MM.1S (cell line): ENCODE measurements at regions not wholly inside any gene's neighbourhood (a gene's known extent, or its start where the extent isn't known, plus 50 kb on each side); places are given as distances from the start of the nearest gene placed in this dataset.
"Not testable (repeated sequence)": the region's sequence is repeated elsewhere in the genome, so short reads cannot be mapped to it uniquely, and the experiment has no call there.

Experiments used
- DNase-seq: peaks from one replicate; pipeline ENCODE4 v3.0.0-alpha.2; 2015
- H2AFZ ChIP-seq: fragments of 300-600 bp; sonication (generic); 2 replicates; pipeline ENCODE4 v1.6.0; 2016; ENCODE audit warnings: antibody characterized with exemption, low read length
- H3F3A ChIP-seq: fragments of 300-600 bp; sonication (generic); 2 replicates; pipeline ENCODE4 v1.6.1; 2016; ENCODE audit warnings: mild to moderate bottlenecking, antibody characterized with exemption, low read length, moderate library complexity, mixed read lengths; ENCODE audit not compliant: insufficient read depth
- H3K27ac ChIP-seq: fragments of 300-600 bp; sonication (generic); 2 replicates; pipeline ENCODE4 v1.5.1; 2016; ENCODE audit warnings: mild to moderate bottlenecking, low read length
- H3K27me3 ChIP-seq: fragments of 300-600 bp; sonication (generic); replicated peaks from 2 replicates; pipeline ENCODE4 v1.6.0; 2016; ENCODE audit warnings: low read length; ENCODE audit not compliant: insufficient read depth
- H3K36me3 ChIP-seq: fragments of 300-600 bp; sonication (generic); replicated peaks from 2 replicates; pipeline ENCODE4 v1.6.1; 2016; ENCODE audit warnings: mild to moderate bottlenecking, low read length, mixed read lengths; ENCODE audit not compliant: insufficient read depth
- H3K4me1 ChIP-seq: fragments of 300-600 bp; sonication (generic); 2 replicates; pipeline ENCODE4 v1.6.1; 2016; ENCODE audit warnings: low read length, mixed read lengths
- H3K4me2 ChIP-seq: fragments of 300-600 bp; sonication (generic); 2 replicates; pipeline ENCODE4 v1.6.0; 2016; ENCODE audit warnings: low read depth, low read length
- H3K4me3 ChIP-seq: fragments of 300-600 bp; sonication (generic); 2 replicates; pipeline ENCODE4 v1.5.1; 2016; ENCODE audit warnings: low read length, mixed read lengths
- H3K79me2 ChIP-seq: fragments of 300-600 bp; sonication (generic); 2 replicates; pipeline ENCODE4 v1.6.1; 2016; ENCODE audit warnings: mixed run types, low read length, mixed read lengths
- H3K9ac ChIP-seq: fragments of 300-600 bp; sonication (generic); 2 replicates; pipeline ENCODE4 v1.6.1; 2016; ENCODE audit warnings: low read length, mixed read lengths
- H3K9me2 ChIP-seq: fragments of 300-600 bp; sonication (generic); replicated peaks from 2 replicates; pipeline ENCODE4 v1.6.1; 2016; ENCODE audit warnings: mild to moderate bottlenecking, low read length, mixed read lengths; ENCODE audit not compliant: insufficient read depth
- H3K9me3 ChIP-seq: fragments of 300-600 bp; sonication (generic); replicated peaks from 2 replicates; pipeline ENCODE4 v1.6.1; 2016; ENCODE audit warnings: mild to moderate bottlenecking, low read length, mixed read lengths; ENCODE audit not compliant: insufficient read depth
- H4K20me1 ChIP-seq: fragments of 300-600 bp; sonication (generic); 2 replicates; pipeline ENCODE4 v1.6.1; 2016; ENCODE audit warnings: mild to moderate bottlenecking, low read length, moderate library complexity, mixed read lengths; ENCODE audit not compliant: insufficient read depth
- CTCF ChIP-seq: fragments of 300-600 bp; sonication (generic); IDR thresholded peaks from 2 replicates; pipeline ENCODE4 v1.5.1; 2016; ENCODE audit warnings: antibody characterized with exemption, low read length, mixed read lengths

- H2AFZ ChIP-seq, H4K20me1 ChIP-seq, H3F3A ChIP-seq, H3K27me3 ChIP-seq, H3K4me2 ChIP-seq, H3K9me2 ChIP-seq, H3K36me3 ChIP-seq, H3K9ac ChIP-seq, H3K27ac ChIP-seq, H3K4me3 ChIP-seq, H3K4me1 ChIP-seq, DNase-seq, H3K9me3 ChIP-seq, H3K79me2 ChIP-seq: not testable (repeated sequence)
Measured at GRCh38 chr10:47656732-47657131, 106.7 kb downstream of the SYT15B start.

- not testable (repeated sequence) for H2AFZ ChIP-seq, H3K27me3 ChIP-seq, DNase-seq, H4K20me1 ChIP-seq, H3K79me2 ChIP-seq, H3K9ac ChIP-seq, H3K9me2 ChIP-seq, H3K9me3 ChIP-seq, H3F3A ChIP-seq, H3K4me2 ChIP-seq, H3K4me1 ChIP-seq, H3K36me3 ChIP-seq, H3K27ac ChIP-seq, H3K4me3 ChIP-seq
Measured at GRCh38 chr10:47654161-47654560, 109.2 kb downstream of the SYT15B start.

- DNase-seq, H2AFZ ChIP-seq, H3K27me3 ChIP-seq, H3K27ac ChIP-seq, H3K9ac ChIP-seq, H3K9me3 ChIP-seq, H3K79me2 ChIP-seq, H3K4me1 ChIP-seq, H3K4me2 ChIP-seq, H3K36me3 ChIP-seq, H4K20me1 ChIP-seq, H3K9me2 ChIP-seq, H3F3A ChIP-seq, H3K4me3 ChIP-seq: not testable (repeated sequence)
Measured at GRCh38 chr10:47648594-47648993, 114.8 kb downstream of the SYT15B start.

GRCh38 chr10:47647523-47648101 lies 115.8 kb downstream of the SYT15B start:
- H3K79me2 ChIP-seq, H3K9me3 ChIP-seq, H3K4me1 ChIP-seq, H3K4me2 ChIP-seq, H3K36me3 ChIP-seq, H3K4me3 ChIP-seq, H3K9me2 ChIP-seq, H3F3A ChIP-seq, H4K20me1 ChIP-seq, H3K9ac ChIP-seq, H3K27me3 ChIP-seq, H3K27ac ChIP-seq, H2AFZ ChIP-seq, DNase-seq: not testable (repeated sequence)

- DNase-seq: peak; percentile 33
- H3K27ac ChIP-seq, H3K4me3 ChIP-seq, H3K36me3 ChIP-seq, H3K9me3 ChIP-seq, H3K4me2 ChIP-seq, H4K20me1 ChIP-seq, H2AFZ ChIP-seq, H3K27me3 ChIP-seq, H3K9ac ChIP-seq, H3K9me2 ChIP-seq, H3F3A ChIP-seq, H3K4me1 ChIP-seq, H3K79me2 ChIP-seq: not testable (repeated sequence)
- peak; percentile 17; the same call in 1 of the 2 replicates for TF ChIP-seq CTCF
Measured at GRCh38 chr10:47646686-47647273, 116.6 kb downstream of the SYT15B start.

GRCh38 chr10:47626975-47627374 lies 103.5 kb upstream of the AGAP9 start:
- H3K27me3 ChIP-seq, H3K9me3 ChIP-seq, H3K36me3 ChIP-seq, DNase-seq, H3K4me2 ChIP-seq, H3K4me3 ChIP-seq, H3K79me2 ChIP-seq, H3K4me1 ChIP-seq, H3F3A ChIP-seq, H3K9me2 ChIP-seq, H3K27ac ChIP-seq, H4K20me1 ChIP-seq, H3K9ac ChIP-seq, H2AFZ ChIP-seq: not testable (repeated sequence)

- not testable (repeated sequence) for H3K4me1 ChIP-seq, H3F3A ChIP-seq, H3K4me2 ChIP-seq, H4K20me1 ChIP-seq, H3K27me3 ChIP-seq, DNase-seq, H3K9ac ChIP-seq, H3K9me3 ChIP-seq, H3K27ac ChIP-seq, H3K36me3 ChIP-seq, H3K79me2 ChIP-seq, H3K4me3 ChIP-seq, H2AFZ ChIP-seq, H3K9me2 ChIP-seq
Measured at GRCh38 chr10:47622719-47623118, 99.3 kb upstream of the AGAP9 start.
